ENCODE measurements at regions not wholly inside any gene's neighbourhood (a gene's known extent, or its start where the extent isn't known, plus 50 kb on each side); places are given as distances from the start of the nearest gene placed in this dataset.

- ATAC-seq: no peak
- no peak overlapping the region for H3K4me3 Mint-ChIP-seq
- no peak overlapping the region for H3K27ac Mint-ChIP-seq
- ChIA-PET POLR2A (no interaction called here), CTCF (no interaction called here)
- H3K36me3 Mint-ChIP-seq (ENCODE audit: low read depth): no peaks in the 10 kb centered on the region
- H3K9me3 Mint-ChIP-seq (ENCODE audit: low read depth): peaks cover 6% of the 10 kb centered on the region
- no peak for DNase-seq
- H3K27me3 Mint-ChIP-seq: no peaks in the 10 kb centered on the region
- intact Hi-C loops (cut with DNase I, micrococcal nuclease): no loop called here
- no peaks in the 10 kb centered on the region for H3K4me1 Mint-ChIP-seq
Observed at GRCh38 chr9:22582221-22582620, 135.6 kb downstream of the DMRTA1 start.

GRCh38 chr9:22588918-22589317 is 142.3 kb downstream of the DMRTA1 start:
- no peak for ATAC-seq
- Mint-ChIP-seq H3K27me3 (no peaks in the 10 kb centered on the region), H3K36me3 (ENCODE audit: low read depth) (no peaks in the 10 kb centered on the region), H3K4me1 (no peaks in the 10 kb centered on the region), H3K27ac (no peak overlapping the region), H3K9me3 (ENCODE audit: low read depth) (no peaks in the 10 kb centered on the region), H3K4me3 (no peak overlapping the region)
- POLR2A ChIA-PET: no interaction called here
- CTCF ChIA-PET: no interaction called here
- intact Hi-C loops (cut with DNase I, micrococcal nuclease): no loop called here
- DNase-seq: no peak

- DNase-seq (no peak), ATAC-seq (no peak)
- Mint-ChIP-seq H3K4me3 (no peak overlapping the region), H3K4me1 (no peaks in the 10 kb centered on the region), H3K27me3 (no peaks in the 10 kb centered on the region), H3K36me3 (ENCODE audit: low read depth) (no peaks in the 10 kb centered on the region), H3K27ac (no peak overlapping the region), H3K9me3 (ENCODE audit: low read depth) (no peaks in the 10 kb centered on the region)
- intact Hi-C loops (cut with DNase I, micrococcal nuclease): no loop called here
- ChIA-PET POLR2A (no interaction called here), CTCF (no interaction called here)
Observed at GRCh38 chr9:22590336-22591033, 143.9 kb downstream of the DMRTA1 start.

- POLR2A ChIA-PET: no interaction called here
- DNase-seq (no peak), ATAC-seq (no peak)
- intact Hi-C loops (cut with DNase I, micrococcal nuclease): no loop called here
- Mint-ChIP-seq H3K4me3 (no peak overlapping the region), H3K27me3 (no peaks in the 10 kb centered on the region), H3K4me1 (no peaks in the 10 kb centered on the region), H3K27ac (no peak overlapping the region), H3K9me3 (ENCODE audit: low read depth) (no peaks in the 10 kb centered on the region), H3K36me3 (ENCODE audit: low read depth) (no peaks in the 10 kb centered on the region)
- CTCF ChIA-PET: no interaction called here
Observed at GRCh38 chr9:22595805-22596204, 149.2 kb downstream of the DMRTA1 start.

- intact Hi-C loops (cut with DNase I, micrococcal nuclease): no loop called here
- CTCF ChIA-PET: interaction anchor here (0.9 kb wide), 1 partner anchor 9 kb away, joined by 3 read pairs; no protein-coding TSS in a partner anchor
- POLR2A ChIA-PET: no interaction called here
- H3K4me1 Mint-ChIP-seq: no peaks in the 10 kb centered on the region
- no peak for ATAC-seq
- H3K9me3 Mint-ChIP-seq (ENCODE audit: low read depth): peaks cover 14% of the 10 kb centered on the region
- no peaks in the 10 kb centered on the region for H3K27me3 Mint-ChIP-seq
- no peak for DNase-seq
- H3K27ac Mint-ChIP-seq: no peak overlapping the region
- H3K4me3 Mint-ChIP-seq: no peak overlapping the region
- no peaks in the 10 kb centered on the region for H3K36me3 Mint-ChIP-seq (ENCODE audit: low read depth)
Observed at GRCh38 chr9:22617156-22617555, 170.5 kb downstream of the DMRTA1 start.

- H3K9me3 Mint-ChIP-seq (ENCODE audit: low read depth): peaks cover 5% of the 10 kb centered on the region
- ATAC-seq (no peak), DNase-seq (no peak)
- H3K4me3 Mint-ChIP-seq: no peak overlapping the region
- ChIA-PET POLR2A (no interaction called here), CTCF (no interaction called here)
- intact Hi-C loops (cut with DNase I, micrococcal nuclease): no loop called here
- no peaks in the 10 kb centered on the region for H3K27me3 Mint-ChIP-seq
- H3K4me1 Mint-ChIP-seq: no peaks in the 10 kb centered on the region
- no peak overlapping the region for H3K27ac Mint-ChIP-seq
- H3K36me3 Mint-ChIP-seq (ENCODE audit: low read depth): no peaks in the 10 kb centered on the region
Observed at GRCh38 chr9:22622815-22623214, 176.2 kb downstream of the DMRTA1 start.

GRCh38 chr9:22623236-22623635 is 176.6 kb downstream of the DMRTA1 start:
- no peak overlapping the region for H3K27ac Mint-ChIP-seq
- ATAC-seq (no peak), DNase-seq (no peak)
- peaks cover 5% of the 10 kb centered on the region for H3K9me3 Mint-ChIP-seq (ENCODE audit: low read depth)
- intact Hi-C loops (cut with DNase I, micrococcal nuclease): no loop called here
- ChIA-PET POLR2A (no interaction called here), CTCF (no interaction called here)
- H3K4me1 Mint-ChIP-seq: no peaks in the 10 kb centered on the region
- H3K36me3 Mint-ChIP-seq (ENCODE audit: low read depth): no peaks in the 10 kb centered on the region
- H3K27me3 Mint-ChIP-seq: no peaks in the 10 kb centered on the region
- H3K4me3 Mint-ChIP-seq: no peak overlapping the region

GRCh38 chr9:22625540-22625939 is 178.9 kb downstream of the DMRTA1 start:
- CTCF ChIA-PET: interaction anchor here (0.6 kb wide), 1 partner anchor 211 kb away, joined by 3 read pairs; no protein-coding TSS in a partner anchor
- H3K36me3 Mint-ChIP-seq (ENCODE audit: low read depth): no peaks in the 10 kb centered on the region
- intact Hi-C loops (cut with DNase I, micrococcal nuclease): no loop called here
- no peak for ATAC-seq
- peaks cover 7% of the 10 kb centered on the region for H3K9me3 Mint-ChIP-seq (ENCODE audit: low read depth)
- no peak overlapping the region for H3K27ac Mint-ChIP-seq
- POLR2A ChIA-PET: no interaction called here
- H3K4me1 Mint-ChIP-seq: no peaks in the 10 kb centered on the region
- no peak for DNase-seq
- H3K27me3 Mint-ChIP-seq: no peaks in the 10 kb centered on the region
- no peak overlapping the region for H3K4me3 Mint-ChIP-seq

GRCh38 chr9:22643541-22643940 is 196.9 kb downstream of the DMRTA1 start:
- intact Hi-C loops (cut with DNase I, micrococcal nuclease): no loop called here
- ATAC-seq: no peak
- Mint-ChIP-seq H3K4me1 (no peaks in the 10 kb centered on the region), H3K9me3 (ENCODE audit: low read depth) (peaks cover 4% of the 10 kb centered on the region), H3K4me3 (no peak overlapping the region), H3K27ac (no peak overlapping the region), H3K36me3 (ENCODE audit: low read depth) (no peaks in the 10 kb centered on the region), H3K27me3 (no peaks in the 10 kb centered on the region)
- no peak for DNase-seq
- ChIA-PET CTCF (interaction anchor here (0.6 kb wide), 1 partner anchor 212 kb away, joined by 3 read pairs; no protein-coding TSS in a partner anchor), POLR2A (no interaction called here)

GRCh38 chr9:22645893-22646292 is 199.3 kb downstream of the DMRTA1 start:
- ChIA-PET CTCF (no interaction called here), POLR2A (no interaction called here)
- Mint-ChIP-seq H3K27ac (no peak overlapping the region), H3K27me3 (no peaks in the 10 kb centered on the region), H3K9me3 (ENCODE audit: low read depth) (peaks cover 4% of the 10 kb centered on the region), H3K36me3 (ENCODE audit: low read depth) (no peaks in the 10 kb centered on the region), H3K4me3 (no peak overlapping the region), H3K4me1 (no peaks in the 10 kb centered on the region)
- DNase-seq (no peak), ATAC-seq (no peak)
- intact Hi-C loops (cut with DNase I, micrococcal nuclease): no loop called here

- DNase-seq: no peak
- POLR2A ChIA-PET: no interaction called here
Observed at GRCh38 chr9:22649384-22649783, 202.8 kb downstream of the DMRTA1 start.

GRCh38 chr9:22650145-22650544 is 203.5 kb downstream of the DMRTA1 start:
- Mint-ChIP-seq H3K27ac (no peak overlapping the region), H3K27me3 (no peaks in the 10 kb centered on the region), H3K4me3 (no peak overlapping the region), H3K9me3 (ENCODE audit: low read depth) (peaks cover 4% of the 10 kb centered on the region), H3K4me1 (no peaks in the 10 kb centered on the region), H3K36me3 (ENCODE audit: low read depth) (no peaks in the 10 kb centered on the region)
- POLR2A ChIA-PET: no interaction called here
- no peak for ATAC-seq
- DNase-seq: no peak
- CTCF ChIA-PET: no interaction called here
- intact Hi-C loops (cut with DNase I, micrococcal nuclease): no loop called here

More at GRCh38 chr9:22649384-22649783, 202.8 kb downstream of the DMRTA1 start:
- Mint-ChIP-seq H3K9me3 (ENCODE audit: low read depth) (peaks cover 4% of the 10 kb centered on the region), H3K4me3 (no peak overlapping the region), H3K36me3 (ENCODE audit: low read depth) (no peaks in the 10 kb centered on the region), H3K27me3 (no peaks in the 10 kb centered on the region), H3K27ac (no peak overlapping the region), H3K4me1 (no peaks in the 10 kb centered on the region)
- intact Hi-C loops (cut with DNase I, micrococcal nuclease): no loop called here
- no peak for ATAC-seq
- CTCF ChIA-PET: no interaction called here

GRCh38 chr9:22650946-22651345 is 204.3 kb downstream of the DMRTA1 start:
- H3K27ac Mint-ChIP-seq: no peak overlapping the region
- no peaks in the 10 kb centered on the region for H3K36me3 Mint-ChIP-seq (ENCODE audit: low read depth)
- POLR2A ChIA-PET: no interaction called here
- DNase-seq (no peak), ATAC-seq (no peak)
- no peaks in the 10 kb centered on the region for H3K4me1 Mint-ChIP-seq
- no peaks in the 10 kb centered on the region for H3K27me3 Mint-ChIP-seq
- intact Hi-C loops (cut with DNase I, micrococcal nuclease): no loop called here
- no peak overlapping the region for H3K4me3 Mint-ChIP-seq
- H3K9me3 Mint-ChIP-seq (ENCODE audit: low read depth): peaks cover 4% of the 10 kb centered on the region
- CTCF ChIA-PET: no interaction called here
